GM18502 (cell line): ENCODE measurements at regions not wholly inside any gene's neighbourhood (a gene's known extent, or its start where the extent isn't known, plus 50 kb on each side); places are given as distances from the start of the nearest gene placed in this dataset.
"Not testable (repeated sequence)": the region's sequence is repeated elsewhere in the genome, so short reads cannot be mapped to it uniquely, and the experiment has no call there.

Source experiments
- ATAC-seq: cut with Tn5 transposase; IDR thresholded peaks from one replicate; pipeline ENCODE4 v1.9.1; 2021; ENCODE audit warnings: mild to moderate bottlenecking; ENCODE audit not compliant: unreplicated experiment, poor library complexity

DNA sequence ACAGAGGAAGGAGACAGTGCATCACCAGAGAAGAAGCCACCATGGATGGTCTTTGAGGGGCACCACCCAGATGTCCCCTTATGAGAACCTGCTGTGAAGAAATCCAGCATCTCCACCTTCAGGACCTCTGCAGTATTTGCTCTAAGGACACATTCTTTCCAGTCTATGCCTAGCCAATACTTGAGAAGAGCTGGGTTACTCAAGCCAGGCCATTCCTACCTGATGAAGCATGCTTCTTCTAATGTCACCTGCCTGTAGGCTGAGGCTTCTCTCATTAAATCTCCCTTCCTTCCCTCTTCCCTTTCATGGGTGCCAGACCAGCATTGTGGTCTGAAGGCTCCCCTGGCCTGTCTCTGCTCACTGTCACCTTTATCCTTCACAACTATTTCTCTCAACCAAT lies 654.5 kb upstream of the AUTS2 start:
- ATAC-seq = no peak

DNA sequence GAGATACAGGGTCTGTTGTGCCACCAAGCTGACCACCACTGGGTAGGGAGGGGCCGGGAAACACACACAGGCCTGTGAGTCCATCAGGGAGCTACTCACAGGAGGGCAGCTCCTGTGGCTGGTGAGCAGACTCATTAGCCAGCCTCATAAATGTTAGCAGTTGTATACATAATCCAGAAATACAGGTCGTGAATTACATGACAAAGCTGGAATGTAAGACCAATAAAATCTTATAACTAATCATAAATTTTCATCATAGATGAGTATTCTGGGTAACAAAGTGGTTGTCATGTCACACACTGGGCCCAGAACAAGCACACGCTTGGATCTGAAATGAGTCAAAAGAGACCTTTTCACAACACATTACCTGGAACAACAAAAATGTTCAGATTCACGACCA lies 642.6 kb upstream of the AUTS2 start:
- ATAC-seq = no peak

DNA sequence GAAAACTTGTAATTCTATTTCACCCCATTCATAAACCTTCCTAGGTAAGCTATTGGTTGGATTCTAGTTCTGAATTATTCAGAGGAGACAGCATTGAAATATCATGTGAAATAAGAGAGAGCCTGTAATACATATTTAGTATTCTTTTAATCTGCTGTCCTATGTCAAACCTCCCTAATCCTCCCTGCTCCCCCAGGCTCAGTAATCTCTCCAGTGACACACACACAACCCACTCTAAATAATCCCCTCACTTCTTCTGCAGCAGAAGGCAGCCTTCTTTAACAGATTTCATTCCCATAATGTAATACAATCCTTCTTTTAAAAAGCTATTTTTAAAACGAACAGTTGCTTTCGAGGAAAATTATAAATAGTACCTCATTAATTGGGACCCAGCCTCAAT lies 639.7 kb upstream of the AUTS2 start:
- no peak for ATAC-seq

DNA sequence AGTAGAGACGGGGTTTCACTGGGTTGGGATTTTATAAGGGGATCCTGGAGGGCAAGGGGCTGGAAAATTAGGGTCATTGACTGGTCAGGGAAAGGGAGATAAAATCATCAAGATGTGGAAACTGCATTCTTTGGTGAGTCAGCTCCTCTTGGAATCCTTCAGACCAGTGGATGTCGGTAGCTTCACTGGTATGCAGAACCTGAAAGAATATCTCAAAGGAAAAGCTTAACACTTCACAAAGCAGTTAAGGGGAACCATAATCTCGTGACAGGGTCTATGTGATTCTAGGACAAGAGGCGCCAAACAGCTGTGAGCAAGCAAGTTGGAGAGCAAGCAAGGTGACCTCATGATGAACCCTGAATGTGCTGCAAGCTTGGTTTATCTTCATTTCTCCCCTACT lies 634.7 kb upstream of the AUTS2 start:
- no peak for ATAC-seq

DNA sequence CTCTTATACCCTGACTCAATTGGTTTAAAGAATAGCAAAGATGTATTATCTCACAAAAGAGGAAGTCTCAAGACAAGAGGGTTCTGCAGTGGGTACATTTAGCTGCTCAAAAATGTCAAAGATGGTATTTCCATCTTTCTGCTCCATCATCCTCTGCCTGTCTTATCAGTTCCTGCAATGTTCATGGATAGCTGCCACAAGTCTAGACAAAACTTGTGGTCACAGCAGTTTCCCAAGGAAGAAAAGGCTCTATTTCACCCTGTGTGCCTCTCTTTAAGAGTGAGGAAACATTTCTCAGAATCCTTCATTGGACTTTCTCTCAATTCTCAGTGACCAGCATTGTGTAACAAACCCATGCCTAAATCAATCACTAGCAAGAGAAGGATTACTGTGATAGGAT lies 634.2 kb upstream of the AUTS2 start:
- no peak for ATAC-seq

DNA sequence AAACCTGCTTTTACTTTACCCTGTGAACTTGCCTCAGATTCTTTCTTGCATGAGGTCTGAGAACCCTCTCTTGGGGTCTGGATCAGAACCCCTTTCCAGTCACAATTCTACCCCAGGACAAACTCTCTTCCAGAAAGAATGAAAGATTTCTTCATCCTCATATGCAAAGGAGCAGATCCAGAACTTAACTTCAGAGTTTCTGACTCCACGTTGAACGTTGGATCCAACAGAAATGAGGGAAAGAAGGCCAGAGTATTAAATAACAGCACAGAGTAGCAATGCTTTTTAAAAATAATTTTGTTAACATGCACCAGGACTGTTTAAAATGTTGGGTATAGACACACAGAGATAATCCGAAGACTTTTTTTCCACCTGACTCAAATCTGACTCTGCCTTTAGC lies 632.9 kb upstream of the AUTS2 start:
- ATAC-seq = no peak

DNA sequence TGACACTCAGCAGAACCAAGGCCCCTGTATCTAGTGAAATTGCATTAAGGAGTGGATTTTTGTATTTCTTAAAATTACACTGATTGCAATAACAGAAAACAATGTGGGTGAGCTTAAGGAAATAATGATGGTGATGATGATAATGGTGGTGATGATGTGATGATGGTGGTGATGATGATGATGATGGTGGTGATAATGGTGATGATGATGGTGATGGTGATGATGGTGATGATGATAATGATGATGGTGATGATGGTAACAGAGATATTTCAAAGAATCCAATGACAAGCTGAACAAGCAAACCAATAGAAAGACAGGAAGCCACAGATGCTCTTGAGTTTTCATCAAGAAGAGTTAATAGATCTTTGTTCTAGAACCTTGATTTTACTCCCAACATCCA lies 630.7 kb upstream of the AUTS2 start:
- no peak for ATAC-seq

DNA sequence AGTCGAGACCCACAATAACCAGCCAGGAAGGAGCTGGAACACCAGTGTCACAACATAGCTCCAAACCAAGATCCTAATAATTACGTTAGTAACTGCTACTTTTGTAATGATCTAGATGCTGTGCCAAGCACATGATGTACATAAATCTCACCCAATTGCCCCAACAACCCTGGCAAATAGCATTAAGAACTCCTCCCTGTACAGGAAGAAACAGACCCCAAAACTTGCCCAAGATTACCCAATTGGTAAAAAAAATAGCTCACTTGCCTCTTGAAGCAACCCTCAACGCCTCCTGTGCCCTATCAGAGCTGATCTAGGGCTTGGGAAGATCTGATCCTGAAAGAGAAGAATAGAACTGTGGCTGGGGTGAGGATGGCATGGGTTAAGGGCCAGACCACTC lies 628.7 kb upstream of the AUTS2 start:
- no peak for ATAC-seq

DNA sequence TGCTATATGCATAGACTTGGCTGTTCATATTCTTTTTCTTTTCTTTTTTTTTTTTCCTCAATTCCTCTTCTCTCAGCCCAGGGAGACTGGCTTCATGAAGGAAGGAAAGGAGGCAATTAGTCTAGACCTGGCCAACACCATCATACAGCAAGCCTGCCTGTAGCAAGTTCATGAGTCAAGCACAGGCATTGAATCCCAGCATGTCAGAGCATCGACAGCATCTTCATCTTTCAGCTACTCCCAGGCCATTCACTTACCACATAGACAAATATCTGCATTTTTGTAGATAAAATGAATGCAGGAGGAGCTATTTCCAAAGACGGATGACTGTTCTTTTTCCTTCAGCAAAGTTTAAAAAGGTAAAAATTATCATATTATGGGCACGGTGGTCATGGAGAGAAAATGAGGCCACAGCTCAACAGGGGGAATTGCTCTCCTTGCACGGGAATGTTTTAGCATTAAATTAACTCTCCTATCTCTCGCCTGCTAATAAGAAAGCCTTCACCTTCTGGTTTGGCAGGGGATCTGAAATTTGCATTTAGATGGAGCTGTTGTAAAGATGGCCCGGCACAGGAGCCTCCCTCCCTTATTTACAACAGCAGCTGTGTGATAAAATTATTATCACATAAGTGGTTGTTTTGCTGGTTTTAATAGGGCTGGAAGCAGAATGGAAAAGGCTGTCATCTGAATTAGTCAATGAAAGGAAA lies 626.5 kb upstream of the AUTS2 start:
- no peak for ATAC-seq

DNA sequence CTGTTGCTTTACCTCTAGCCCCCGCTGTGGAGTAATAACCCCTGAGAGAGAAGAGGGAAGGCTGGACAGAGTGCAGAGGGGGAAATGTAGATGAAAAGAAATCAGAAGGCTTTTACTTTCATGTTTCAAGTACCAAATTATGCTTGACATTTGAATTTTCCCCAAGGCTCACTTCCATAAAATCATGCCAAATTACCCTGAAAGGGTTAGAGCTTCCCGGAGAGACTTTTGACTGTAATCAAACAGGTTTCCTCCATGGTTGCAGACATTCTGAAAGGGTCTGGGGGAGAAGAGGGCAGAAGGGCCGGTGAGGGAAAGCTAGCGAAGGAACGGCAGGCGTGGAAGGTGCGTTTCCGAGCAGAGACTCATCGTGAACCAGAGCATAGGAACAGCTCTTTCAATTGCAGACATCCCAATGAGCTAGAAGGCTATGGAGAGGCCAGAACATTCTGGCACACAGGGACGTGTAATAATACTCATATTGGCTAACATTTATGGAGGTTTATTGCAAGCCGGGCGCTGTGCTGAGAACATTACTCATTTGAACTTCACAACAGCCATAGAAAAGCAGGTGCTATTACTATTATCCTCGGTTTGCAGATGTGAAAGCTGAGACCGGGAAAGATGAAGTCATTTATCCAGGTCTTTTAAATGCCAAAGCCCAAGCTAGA lies 620.8 kb upstream of the AUTS2 start:
- no peak for ATAC-seq

DNA sequence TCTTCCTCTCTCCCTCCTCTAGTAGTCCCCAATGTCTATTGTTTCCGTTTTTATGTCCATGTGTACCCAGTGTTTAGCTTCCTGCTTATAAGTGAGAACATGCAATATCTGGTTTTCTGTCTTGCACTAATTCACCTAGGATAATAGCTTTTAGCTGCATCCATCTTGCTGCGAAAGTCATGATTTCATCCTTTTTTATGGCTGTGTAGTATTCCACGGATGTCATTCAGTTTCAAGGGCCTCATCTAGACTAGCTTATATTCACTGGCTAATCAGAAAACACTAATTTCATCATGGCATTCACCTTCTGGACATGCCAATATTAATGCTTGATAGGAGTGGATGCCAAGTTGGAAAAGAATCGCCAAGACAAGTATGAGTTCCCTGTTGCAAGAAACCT lies 619.6 kb upstream of the AUTS2 start:
- no peak for ATAC-seq

DNA sequence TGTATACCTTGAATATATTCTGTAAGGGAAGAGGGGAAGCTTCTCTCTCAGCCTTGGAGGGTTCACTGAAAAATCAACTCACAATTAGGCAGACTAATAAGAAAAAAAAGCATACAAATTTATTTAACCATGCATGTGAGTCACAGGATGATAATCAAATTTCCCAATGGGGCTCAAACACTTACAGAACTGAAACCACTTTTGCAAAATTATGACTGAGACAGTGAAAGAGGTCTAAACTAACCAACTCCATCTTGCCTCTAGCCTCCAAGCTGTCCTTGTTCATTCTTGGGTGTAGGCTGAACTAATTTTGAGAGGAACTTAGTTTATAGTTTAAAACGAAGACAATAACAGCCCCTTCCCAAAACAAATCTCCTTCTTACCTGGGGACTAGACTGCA lies 618.3 kb upstream of the AUTS2 start:
- ATAC-seq = no peak

DNA sequence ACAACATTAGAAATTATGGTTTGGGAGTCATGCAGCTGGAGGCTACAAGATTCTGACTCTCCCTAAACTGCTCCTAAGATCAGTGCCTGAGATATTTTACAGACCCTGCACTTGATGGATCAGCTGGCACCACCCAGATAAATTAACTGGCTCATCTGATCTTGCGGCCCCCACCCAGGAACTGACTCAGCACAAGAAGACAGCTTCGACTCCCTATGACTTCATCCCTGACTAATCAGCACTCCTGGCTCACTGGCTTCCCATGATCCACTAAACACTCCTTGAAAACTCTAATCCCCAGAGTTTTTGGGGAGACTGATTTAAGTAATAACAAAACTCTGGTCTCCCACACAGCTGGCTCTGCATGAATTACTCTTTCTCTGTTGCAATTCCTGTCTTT lies 617.8 kb upstream of the AUTS2 start:
- not testable (repeated sequence) for ATAC-seq

DNA sequence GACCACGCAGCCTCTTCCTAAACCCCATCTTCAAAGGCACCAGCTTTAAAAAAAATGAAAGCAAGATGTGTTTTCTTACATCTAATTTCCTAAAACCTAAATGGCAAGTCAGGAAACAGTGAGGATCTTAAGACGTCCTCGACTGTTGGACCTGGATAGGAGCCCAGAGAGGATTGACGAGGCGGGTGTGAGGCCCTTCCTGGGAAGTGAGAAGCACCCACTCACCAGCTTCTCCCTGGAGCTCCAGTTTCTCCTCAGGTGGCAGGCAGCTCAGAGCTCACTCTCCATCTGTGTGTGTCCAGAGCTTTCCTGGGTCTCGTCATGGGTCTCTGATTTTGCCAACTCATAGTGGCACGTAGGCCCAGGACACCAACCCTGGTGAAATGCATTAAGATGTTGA lies 614.0 kb upstream of the AUTS2 start:
- no peak for ATAC-seq

DNA sequence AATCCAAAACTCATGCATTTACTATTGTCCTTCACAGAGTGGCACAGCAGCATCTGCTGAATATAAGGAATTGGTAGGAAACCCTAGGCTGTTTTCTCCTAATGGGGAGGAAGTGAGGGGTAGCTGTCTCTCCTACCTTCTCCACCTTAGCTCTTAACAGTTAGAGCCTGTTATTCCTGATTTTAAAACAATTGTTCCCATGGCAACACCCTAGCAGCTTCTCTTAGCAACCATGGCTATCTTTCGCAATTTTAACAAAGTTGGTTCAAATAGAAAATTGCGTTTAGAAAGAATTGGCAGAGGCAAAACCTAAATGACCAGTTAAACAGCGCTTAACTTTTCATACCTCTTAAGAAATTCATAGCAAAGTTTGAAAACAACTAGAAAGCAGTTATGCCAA lies 603.4 kb upstream of the AUTS2 start:
- ATAC-seq = no peak

DNA sequence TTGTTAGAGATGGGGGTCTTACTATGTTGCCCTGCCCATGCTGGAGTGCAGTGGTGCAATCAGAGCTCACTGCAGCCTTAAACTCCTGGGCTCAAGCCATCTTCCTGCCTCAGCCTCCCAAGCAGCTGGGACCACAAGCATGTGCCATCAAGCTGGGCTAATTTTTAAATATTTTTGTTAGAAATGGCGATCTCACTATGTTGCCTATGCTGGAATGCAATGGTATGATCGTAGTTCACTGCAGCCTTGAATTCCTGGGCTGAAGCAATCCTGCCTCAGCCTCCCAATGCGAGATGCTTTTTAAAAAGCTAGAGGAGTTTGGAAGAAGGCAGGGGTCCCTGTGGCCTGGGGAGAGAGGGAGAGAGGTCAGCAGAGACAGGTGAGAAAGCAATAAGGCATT lies 600.1 kb upstream of the AUTS2 start:
- no peak for ATAC-seq

DNA sequence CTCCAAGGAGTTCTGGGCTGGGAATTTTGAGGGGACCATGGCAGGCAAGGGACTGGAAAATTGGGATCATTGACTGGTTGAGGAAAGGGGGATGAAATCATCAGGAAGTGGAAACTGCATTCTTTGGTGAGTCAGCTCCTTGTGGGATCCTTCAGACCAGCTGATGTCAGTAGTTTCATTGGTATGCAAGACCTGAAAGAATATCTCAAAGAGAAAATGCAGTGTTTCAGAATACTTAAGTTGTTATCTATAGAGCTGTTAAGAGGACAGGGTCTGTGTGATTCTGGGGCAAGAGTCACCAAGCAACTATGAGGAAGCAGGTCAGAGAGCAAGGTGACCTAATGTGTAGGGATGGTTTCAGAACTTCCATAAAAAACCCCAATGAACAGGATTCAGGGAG lies 595.9 kb upstream of the AUTS2 start:
- no peak for ATAC-seq

DNA sequence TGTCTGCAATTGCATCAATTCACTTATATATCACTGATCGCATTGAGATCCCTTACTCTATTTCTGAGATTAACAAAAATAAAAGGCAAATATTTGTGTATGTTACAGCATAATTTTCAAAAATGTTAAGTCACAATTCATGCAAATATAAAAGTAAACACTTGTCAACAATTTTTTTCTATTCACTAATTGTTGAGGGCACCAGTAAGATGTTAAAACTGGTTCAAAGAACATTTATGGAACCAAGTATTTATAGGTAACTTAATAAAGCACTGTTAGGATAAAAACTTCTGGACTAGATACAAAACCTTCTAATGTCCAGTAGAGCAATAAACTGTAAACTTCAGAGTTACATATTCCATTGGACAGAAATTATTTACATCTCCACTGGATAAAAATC lies 586.1 kb upstream of the AUTS2 start:
- no peak for ATAC-seq

DNA sequence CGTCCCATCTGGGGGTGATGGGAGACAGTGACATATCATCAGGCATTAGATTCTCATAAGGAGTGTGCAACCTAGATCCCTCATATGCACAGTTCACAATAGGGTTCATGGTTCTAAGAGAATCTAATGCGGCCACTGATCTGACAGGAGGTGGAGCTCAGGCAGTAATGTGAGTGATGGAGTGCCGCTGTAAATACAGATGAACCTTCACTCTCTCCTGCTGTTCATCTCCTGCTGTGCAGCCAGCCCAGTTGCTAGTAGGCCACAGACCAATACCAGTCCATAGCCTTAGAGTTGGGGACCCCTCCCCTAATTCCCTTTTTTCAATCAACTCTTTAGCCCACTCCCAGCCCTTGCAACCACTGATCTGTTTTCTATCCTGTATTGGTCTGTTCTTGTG lies 581.1 kb upstream of the AUTS2 start:
- no peak for ATAC-seq

DNA sequence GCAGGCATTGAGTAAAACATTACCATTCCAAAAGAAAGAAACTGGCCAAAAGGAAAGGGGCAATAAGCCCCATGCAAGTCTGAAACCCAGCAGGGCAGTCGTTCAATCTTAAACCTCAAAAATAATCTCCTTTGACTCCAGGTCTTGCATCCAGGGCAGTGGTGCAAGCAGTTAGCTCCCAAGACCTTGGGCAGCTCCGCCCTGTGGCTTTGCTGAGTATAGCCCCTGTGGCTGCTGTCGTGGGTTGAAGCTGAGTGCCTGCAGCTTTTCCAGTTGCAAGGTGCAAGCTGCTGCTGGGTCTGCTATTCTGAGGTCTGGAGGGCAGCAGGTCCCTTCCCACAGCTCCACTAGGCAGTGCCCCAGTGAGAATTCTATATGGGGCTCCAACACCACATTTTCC lies 580.1 kb upstream of the AUTS2 start:
- no peak for ATAC-seq

DNA sequence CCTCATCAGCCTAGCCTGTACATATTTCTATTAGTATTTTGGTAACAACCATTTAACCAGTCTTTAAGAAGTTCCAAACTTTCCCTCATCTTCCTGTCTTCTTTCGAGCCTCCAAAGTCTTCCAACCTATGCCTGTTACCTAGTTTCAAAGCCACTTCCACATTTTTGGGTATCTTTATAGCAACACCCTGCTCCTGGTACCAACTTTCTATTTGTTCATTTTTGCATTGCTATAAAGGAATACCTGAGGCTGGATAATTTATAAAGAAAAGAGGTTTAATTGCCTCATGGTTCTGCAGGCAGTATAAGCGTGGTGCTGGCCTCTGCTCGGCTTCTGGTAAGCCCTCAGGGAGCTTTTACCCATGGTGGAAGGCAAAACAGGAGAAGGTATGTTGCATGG lies 578.8 kb upstream of the AUTS2 start:
- no peak for ATAC-seq

DNA sequence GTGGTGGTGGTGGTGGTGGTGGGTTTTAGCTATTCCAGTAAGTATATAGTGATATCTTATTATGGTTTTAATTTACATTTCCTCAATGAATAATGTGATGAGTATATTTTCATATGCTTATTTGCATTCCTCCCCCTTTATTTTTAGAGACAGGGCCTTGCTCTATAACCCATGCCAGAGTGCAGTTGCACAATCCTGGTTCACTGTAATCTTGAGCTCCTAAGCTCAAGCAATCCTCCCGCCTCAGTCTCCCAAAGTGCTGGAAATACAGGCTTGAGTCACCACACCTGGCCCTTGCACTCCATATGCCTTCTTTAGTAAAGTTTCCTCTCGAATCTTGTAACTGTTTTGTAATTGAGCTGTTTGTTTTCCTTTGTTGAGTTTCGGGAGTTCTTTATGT lies 577.7 kb upstream of the AUTS2 start:
- no peak for ATAC-seq
